Stimulated activated CD4-positive, alpha-beta T cell treated with anti-CD3 and anti-CD28 coated beads, TNF-alpha, amount 100 ng/mL, for 1 hour (primary cell): ENCODE measurements at regions not wholly inside any gene's neighbourhood (a gene's known extent, or its start where the extent isn't known, plus 50 kb on each side); places are given as distances from the start of the nearest gene placed in this dataset.

ENCODE experiments used
- DNase-seq, 3 donors: peaks; one replicate each; pipeline ENCODE4 v3.0.0-alpha.2; 2020; ENCODE audit warnings: low read depth in 3 of 3, low spot score in 1 of 3

- DNase-seq = no peak
Observed at GRCh38 chr18:78138983-78139496, 840.6 kb upstream of the SALL3 start.

DNA sequence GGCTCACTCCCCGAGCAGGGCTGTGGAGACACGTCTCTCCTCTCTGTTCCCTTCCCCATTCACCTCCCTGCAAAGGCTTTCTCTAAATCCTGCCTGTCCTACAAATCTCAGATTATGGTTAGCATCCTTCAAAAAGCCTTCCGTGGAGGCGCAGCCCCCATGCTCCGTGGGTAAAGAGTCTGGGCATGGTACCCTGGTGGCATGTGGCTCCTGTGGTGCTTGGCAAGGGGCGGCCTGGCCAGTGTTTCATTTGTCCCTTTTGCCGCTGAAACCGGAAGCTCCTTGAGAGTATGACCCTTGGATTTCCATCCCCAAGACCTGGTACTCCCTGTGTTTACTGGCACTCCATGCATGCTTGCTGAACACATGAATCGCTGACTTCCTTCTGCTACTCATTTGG lies 839.3 kb upstream of the SALL3 start:
- DNase-seq = no peak

- no peak for DNase-seq
Observed at GRCh38 chr18:78144669-78145068, 834.9 kb upstream of the SALL3 start.

DNA sequence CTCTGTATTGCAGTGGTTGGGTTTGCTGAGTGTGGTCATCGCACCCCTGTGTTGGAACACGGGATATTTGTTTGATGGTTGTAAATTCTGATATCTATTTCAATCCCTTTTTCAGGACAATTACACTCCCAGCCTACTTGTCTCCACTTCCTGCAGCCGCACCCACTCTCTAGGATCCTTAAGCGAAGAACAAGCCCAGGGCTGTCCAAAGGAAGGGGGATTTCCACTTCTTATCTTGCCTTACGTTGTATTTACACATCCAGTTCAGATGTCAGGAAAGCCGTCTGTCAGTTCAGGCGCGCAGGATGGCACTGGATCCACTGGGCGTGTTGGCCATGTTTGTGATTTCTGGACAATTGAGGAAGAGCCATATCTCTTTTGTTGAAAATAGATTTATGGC lies 834.5 kb upstream of the SALL3 start:
- no peak for DNase-seq

DNA sequence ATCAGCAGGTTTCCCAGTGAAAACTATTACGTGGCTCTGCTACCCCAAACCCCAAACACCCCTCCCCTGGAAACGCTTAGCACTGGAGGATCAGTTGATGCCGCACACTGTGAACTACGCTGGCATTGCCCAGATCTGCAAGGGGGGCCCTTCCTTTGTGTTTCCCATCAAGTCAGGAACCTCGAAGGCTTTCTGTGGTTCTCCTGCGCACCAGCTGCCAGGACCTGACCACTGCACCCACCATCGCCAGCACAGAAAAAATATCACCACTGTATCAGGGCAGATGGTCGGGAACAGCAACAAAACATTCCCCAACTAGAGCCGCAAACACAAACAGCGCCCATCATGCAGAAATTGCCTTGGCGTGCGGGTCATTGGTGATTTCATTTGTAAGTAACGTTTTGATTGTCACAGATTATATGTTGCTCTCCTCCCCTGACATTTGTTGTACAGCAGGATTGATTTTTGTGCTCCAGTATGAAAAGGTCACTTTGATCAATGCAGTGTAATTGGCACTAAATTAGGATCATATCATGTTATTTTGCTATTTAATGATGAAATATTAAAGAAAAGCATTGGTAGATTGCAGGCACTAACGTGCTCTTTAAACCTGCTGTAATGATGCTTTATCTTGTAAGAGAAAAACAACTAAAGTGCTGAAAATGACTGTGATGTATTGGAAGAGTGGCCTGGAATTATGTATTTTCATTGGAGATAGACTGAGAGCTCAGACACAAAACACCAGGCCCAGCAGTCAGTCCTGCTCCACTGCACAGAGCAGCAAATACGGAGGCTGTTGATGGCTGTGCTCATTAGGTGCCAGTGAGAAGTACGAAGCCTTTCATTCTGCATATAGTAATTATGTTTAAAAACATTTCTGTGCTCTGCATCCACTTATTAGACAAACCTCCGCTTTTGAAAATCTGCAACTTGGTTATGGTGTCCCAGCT lies 833.2 kb upstream of the SALL3 start:
- no peak for DNase-seq

DNA sequence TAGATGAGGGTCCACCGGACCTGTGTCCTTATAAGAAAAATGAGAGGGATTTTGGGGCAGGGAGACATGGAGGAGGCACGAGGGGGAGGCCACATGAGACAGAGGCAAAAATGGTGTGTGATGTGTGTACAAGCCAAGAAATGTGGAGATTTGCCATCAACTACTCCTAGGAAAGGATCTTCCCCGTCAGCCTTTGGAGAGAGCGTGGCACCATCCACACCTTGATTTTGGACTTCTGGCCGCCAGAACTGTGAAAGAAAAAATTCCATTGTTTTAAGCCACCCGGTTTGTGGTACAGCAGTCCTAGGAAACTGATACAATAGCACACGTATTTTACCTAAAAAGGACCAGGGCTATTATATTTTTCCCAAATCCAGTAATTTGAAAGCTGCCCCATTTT lies 829.0 kb upstream of the SALL3 start:
- DNase-seq = no peak

DNA sequence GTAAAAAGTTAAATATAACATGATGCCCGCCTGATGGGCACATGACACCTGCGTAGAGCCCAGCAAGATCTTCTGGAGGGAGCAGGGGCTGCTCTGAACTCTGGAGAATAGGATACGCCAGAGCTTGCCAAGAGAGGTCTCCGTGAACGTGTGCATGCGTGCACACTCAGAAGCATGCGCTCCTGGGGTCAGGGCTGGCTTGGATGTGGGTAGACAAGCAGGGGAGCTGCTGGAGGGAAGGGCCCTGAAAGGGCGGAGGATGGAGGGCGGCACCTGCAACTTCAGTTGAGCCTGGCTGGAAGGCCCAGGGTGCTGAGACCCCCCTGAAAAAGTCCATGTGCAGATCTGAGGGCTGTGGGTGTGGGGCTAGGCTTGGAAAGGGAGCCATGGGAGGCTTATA lies 828.4 kb upstream of the SALL3 start:
- no peak for DNase-seq

- no peak for DNase-seq
Observed at GRCh38 chr18:78151948-78152725, 827.5 kb upstream of the SALL3 start.

DNA sequence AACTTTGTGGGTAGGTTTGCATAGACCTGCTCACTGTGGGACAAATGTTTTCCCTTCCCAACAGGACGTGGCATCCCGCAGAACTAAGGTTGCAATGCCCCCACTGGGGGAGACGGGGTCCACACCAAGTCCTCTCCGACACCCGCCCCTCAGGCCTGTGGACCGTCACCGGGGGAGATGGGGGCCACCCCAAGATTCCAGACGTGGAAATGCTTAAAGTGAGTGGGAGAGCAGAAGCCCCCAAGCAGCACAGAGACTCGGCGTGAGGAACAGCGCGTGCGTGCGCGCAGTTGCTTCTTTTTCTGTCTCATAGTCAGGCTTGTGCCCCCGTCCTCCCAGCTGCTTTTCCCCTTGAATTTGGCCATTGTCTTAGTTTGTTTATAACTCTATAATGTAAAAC lies 826.3 kb upstream of the SALL3 start:
- no peak for DNase-seq

DNA sequence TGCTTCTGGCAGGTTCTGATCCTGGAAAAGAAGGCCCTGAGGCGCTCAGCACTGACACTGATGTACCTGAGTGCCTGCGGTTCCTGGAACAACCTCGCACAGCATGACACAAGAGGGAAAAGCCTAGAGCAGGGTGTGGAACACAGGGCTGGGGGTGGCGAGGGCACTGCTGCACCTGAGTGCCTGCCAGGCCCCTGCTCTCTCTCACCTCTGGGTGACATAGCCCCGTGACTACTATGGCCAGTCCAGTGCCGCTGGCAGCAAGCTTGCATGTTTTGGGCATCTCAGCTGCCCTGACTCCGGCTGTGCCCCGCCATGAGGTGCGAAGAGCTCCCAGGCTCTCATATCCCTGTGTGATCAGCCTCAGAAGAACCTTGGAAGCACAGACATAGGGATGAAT lies 825.2 kb upstream of the SALL3 start:
- no peak for DNase-seq

DNA sequence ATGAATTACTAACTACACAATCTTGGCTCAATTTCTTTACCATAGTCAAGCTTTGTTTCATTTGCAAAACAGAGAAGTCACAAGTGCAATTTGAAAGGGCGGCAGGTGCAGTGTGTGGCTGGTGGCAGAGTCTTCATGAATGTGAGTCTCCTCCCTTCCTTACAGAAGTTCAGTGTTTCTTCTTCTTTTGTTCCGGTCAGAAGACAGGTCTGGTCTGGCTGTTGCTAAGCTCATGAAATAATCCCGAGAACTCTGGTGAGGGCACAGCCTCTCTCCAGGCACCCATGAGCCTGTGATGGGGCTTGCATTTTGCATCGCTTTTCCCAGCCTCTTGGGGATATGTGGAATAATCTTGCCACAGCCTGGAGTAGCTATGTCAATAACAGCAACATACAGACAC lies 824.8 kb upstream of the SALL3 start:
- no peak for DNase-seq

- DNase-seq = no peak
Observed at GRCh38 chr18:78156466-78156865, 823.2 kb upstream of the SALL3 start.

DNA sequence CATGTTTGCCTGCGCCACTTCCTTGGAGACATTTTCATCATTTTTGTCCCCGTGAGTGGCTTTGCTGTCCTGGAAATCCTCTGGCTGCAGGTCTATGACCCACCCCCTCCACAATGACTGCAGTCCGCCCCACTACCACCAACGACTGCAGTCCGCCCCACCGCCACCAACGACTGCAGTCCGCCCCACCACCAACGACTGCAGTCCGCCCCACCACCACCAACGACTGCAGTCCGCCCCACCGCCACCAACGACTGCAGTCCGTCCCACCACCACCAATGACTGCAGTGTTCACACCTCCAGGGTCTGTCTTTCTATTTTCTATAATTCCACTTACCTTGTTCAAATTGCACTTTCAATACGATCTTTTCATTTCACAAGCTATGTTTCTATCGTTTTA lies 820.7 kb upstream of the SALL3 start:
- DNase-seq = no peak

DNA sequence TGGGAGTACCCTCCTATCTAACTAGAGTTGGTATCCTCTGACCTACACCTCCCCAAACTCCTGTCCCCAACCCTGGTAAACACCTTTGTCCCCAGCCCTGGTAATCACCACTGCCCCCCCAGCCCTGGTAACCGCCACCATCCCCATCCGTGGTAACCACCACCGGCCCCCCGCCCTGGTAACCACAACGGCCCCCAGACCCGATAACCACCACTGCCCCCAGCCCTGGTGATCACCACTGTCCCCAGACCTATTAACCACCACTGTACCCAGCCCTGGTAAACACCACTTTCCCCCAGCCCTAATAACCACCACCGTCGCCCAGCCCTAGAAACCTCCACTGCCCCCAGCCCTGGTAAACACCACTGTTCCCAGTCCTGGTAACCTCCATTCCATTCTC lies 820.2 kb upstream of the SALL3 start:
- no peak for DNase-seq

- no peak for DNase-seq
Observed at GRCh38 chr18:78160961-78161656, 818.5 kb upstream of the SALL3 start.

GRCh38 chr18:78165525-78165924 lies 814.1 kb upstream of the SALL3 start:
- DNase-seq = no peak

GRCh38 chr18:78168526-78168925 lies 811.1 kb upstream of the SALL3 start:
- no peak for DNase-seq

- no peak for DNase-seq
Observed at GRCh38 chr18:78169174-78169864, 810.3 kb upstream of the SALL3 start.

DNA sequence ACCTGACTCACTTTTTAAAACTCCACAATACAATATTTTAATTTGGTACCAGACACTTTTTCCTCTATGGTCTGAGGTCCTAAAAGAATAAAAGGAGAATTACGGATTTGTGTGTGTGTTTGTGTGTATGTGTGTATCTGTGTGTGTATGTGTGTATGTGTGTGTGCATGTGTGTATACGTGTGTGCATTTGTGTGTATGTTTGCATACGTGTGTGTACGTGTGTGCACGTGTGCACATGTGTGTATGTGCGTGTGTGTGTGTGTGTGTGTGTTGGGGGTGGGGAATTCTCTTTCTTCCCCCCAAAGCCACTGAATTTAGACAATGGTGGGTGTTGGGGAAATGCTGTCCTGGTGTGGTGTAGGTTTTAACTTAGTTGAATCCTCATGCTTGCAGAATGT lies 807.7 kb upstream of the SALL3 start:
- no peak for DNase-seq

GRCh38 chr18:78174737-78175136 lies 804.9 kb upstream of the SALL3 start:
- no peak for DNase-seq

DNA sequence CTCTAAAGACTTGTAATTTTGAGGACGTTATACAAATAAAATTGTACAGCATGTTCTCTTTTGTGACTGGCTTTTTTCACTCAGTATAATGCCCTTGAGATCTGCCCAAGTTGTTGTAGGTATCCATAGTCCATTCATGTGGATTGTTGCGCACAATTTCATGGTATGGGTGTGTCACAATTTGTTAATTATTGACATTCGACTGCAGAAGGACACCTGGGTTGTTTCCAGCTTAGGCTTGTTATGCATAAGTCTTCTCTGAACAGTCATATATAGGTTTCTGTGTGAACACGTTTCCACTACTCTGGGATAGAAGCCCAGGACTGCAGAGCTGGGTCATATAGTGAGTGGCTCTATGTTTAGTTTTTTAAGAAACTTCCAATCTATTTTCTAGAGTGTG lies 800.8 kb upstream of the SALL3 start:
- no peak for DNase-seq
